GM18873 (cell line): ENCODE measurements at regions not wholly inside any gene's neighbourhood (a gene's known extent, or its start where the extent isn't known, plus 50 kb on each side); places are given as distances from the start of the nearest gene placed in this dataset.
"Not testable (repeated sequence)": the region's sequence is repeated elsewhere in the genome, so short reads cannot be mapped to it uniquely, and the experiment has no call there.

Experiments
- ATAC-seq: cut with Tn5 transposase; IDR thresholded peaks from one replicate; pipeline ENCODE4 v1.9.1; 2021; ENCODE audit warnings: mild to moderate bottlenecking, moderate library complexity, moderate number of reproducible peaks; ENCODE audit not compliant: unreplicated experiment, low FRiP score

- ATAC-seq, result no peak
Observed at GRCh38 chr15:89023311-89023961, 64.8 kb upstream of the ABHD2 start.

DNA sequence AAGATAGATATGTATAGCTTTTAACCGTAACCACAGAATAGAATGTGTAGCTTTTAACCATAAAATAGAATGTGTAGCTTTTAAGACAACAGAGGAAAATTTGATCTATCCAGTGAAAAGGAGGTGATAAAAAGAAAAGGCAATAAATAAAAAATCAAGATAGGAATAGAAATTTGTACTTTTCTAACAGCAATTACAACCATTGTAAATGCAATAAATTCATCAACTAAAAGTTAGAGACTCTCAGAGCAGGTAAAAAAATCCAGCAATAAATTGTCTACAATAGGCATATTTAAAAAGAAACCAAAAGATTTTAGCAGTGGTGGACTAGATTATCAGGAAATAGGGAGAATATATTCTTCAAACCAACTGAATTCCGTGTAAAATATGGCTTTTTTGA lies 63.8 kb upstream of the ABHD2 start:
- no peak for ATAC-seq

DNA sequence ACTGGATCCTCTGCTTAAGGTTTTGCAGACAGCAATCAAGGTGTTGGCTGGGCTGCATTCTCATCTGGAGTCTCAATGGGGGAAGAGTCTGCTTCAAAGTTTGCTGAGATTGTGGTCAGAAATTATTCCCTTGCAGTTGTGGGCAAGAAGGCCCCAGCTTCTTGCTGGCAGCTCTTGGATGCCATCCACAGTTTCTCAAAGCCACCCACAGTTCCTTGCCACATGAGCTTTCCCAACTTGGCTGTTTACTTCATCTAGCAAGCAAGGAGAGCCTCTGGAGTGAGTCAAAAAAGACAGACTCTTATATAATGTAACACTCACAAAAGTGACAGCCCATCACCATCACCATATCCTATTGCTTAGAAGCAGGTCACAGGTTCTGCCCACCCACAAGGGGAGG lies 62.1 kb upstream of the ABHD2 start:
- ATAC-seq, result no peak

DNA sequence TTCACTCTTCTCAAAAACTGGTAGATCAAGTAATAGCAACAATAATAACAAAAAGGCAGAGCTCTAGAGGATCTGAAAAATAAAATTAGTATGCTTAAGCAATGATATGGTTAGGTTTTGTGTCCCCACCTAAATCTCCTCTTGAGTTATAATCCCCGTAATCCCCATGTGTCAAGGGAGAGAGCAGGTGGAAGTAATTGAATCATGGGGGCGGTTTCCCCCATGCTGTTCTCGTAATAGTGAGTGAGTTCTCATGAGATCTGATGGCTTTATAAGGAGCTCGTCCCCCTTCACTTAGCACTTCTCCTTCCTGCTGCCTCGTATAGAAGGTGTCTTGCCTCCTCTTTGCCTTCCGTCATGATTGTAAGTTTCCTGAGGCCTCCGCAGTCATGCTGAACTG lies 60.2 kb upstream of the ABHD2 start:
- ATAC-seq, result no peak

- ATAC-seq, result no peak
Observed at GRCh38 chr15:89030311-89030710, 57.9 kb upstream of the ABHD2 start.

DNA sequence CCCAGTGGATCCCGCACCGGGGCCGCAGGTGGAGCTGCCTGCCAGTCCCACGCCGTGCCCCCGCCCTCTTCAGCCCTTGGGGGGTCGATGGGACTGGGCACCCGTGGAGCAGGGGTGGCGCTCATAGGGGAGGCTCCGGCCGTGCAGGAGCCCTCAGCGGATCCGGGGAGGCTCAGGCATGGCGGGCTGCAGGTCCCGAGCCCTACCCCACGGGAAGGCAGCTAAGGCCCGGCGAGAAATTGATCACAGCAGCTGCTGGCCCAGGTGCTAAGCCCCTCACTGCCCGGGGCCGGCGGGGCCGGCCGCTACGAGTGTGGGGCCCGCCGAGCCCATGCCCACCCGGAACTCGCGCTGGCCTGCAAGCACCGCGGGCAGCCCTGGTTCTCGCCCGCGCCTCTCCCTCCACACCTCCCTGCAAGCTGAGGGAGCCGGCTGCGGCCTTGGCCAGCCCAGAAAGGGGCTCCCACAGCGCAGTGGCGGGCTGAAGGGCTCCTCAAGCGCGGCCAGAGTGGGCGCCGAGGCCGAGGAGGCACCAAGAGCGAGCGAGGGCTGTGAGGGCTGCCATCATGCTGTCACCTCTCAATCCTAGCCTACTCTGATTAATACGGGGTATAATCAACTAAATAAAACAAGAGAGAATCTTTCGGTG lies 56.5 kb upstream of the ABHD2 start:
- ATAC-seq, result not testable (repeated sequence)

- ATAC-seq, result no peak
Observed at GRCh38 chr15:89034305-89034704, 54.0 kb upstream of the ABHD2 start.

GRCh38 chr15:89035150-89035549 lies 53.1 kb upstream of the ABHD2 start:
- ATAC-seq, result no peak

- no peak for ATAC-seq
Observed at GRCh38 chr15:89035658-89036057, 52.6 kb upstream of the ABHD2 start.

- no peak for ATAC-seq
Observed at GRCh38 chr15:89038146-89038545, 50.1 kb upstream of the ABHD2 start.
